ENCODE measurements at regions not wholly inside any gene's neighbourhood (a gene's known extent, or its start where the extent isn't known, plus 50 kb on each side); places are given as distances from the start of the nearest gene placed in this dataset.

- H3K4me1 ChIP-seq = no peaks in the 10 kb centered on the region
- H3K27me3 ChIP-seq = no peaks in the 10 kb centered on the region
- TF ChIP-seq POLR2A (IDR thresholded peaks at IDR 0.05) (no peak), CTCF (IDR thresholded peaks at IDR 0.05) (no peak), POLR2AphosphoS5 (IDR thresholded peaks at IDR 0.05; ENCODE audit: insufficient read depth in 1 of 2, low read depth in 1 of 2) (no peak)
- no peak overlapping the region for H3K27ac ChIP-seq
- H3K9me3 ChIP-seq = no peaks in the 10 kb centered on the region
- DNase-seq (ENCODE audit: extremely low spot score in 2 of 2) = no peak
- no peaks in the 10 kb centered on the region for H3K36me3 ChIP-seq
- H3K4me3 ChIP-seq = no peak overlapping the region
- intact Hi-C loops (cut with DNase I) = no loop called here
These were observed 90.9 kb upstream of the PKP2 start for GRCh38 chr12:32987512-32987911.

GRCh38 chr12:32983968-32984367, 87.4 kb upstream of the PKP2 start:
- TF ChIP-seq CTCF (IDR thresholded peaks at IDR 0.05) = no peak
- no peak for TF ChIP-seq POLR2A (IDR thresholded peaks at IDR 0.05)
- no peak for TF ChIP-seq POLR2AphosphoS5 (IDR thresholded peaks at IDR 0.05; ENCODE audit: insufficient read depth in 1 of 2, low read depth in 1 of 2)
- intact Hi-C loops (cut with DNase I) = no loop called here
- H3K27me3 ChIP-seq = no peaks in the 10 kb centered on the region
- no peaks in the 10 kb centered on the region for H3K9me3 ChIP-seq
- no peaks in the 10 kb centered on the region for H3K36me3 ChIP-seq
- no peak for DNase-seq (ENCODE audit: extremely low spot score in 2 of 2)
- no peak overlapping the region for H3K27ac ChIP-seq
- H3K4me3 ChIP-seq = no peak overlapping the region
- H3K4me1 ChIP-seq = no peaks in the 10 kb centered on the region

- intact Hi-C loops (cut with DNase I) = no loop called here
- H3K4me3 ChIP-seq = no peak overlapping the region
- no peak overlapping the region for H3K27ac ChIP-seq
- TF ChIP-seq POLR2AphosphoS5 (IDR thresholded peaks at IDR 0.05; ENCODE audit: insufficient read depth in 1 of 2, low read depth in 1 of 2) (no peak), POLR2A (IDR thresholded peaks at IDR 0.05) (no peak), CTCF (IDR thresholded peaks at IDR 0.05) (no peak)
- H3K4me1 ChIP-seq = no peaks in the 10 kb centered on the region
- H3K36me3 ChIP-seq = no peaks in the 10 kb centered on the region
- DNase-seq (ENCODE audit: extremely low spot score in 2 of 2) = no peak
- H3K9me3 ChIP-seq = no peaks in the 10 kb centered on the region
- H3K27me3 ChIP-seq = no peaks in the 10 kb centered on the region
These were observed 86.8 kb upstream of the PKP2 start for GRCh38 chr12:32983332-32983731.

GRCh38 chr12:32981139-32981538, 84.6 kb upstream of the PKP2 start:
- Histone ChIP-seq H3K36me3 (no peaks in the 10 kb centered on the region), H3K9me3 (no peaks in the 10 kb centered on the region), H3K27me3 (no peaks in the 10 kb centered on the region), H3K4me3 (no peak overlapping the region), H3K4me1 (no peaks in the 10 kb centered on the region), H3K27ac (no peak overlapping the region)
- intact Hi-C loops (cut with DNase I) = no loop called here
- no peak for DNase-seq (ENCODE audit: extremely low spot score in 2 of 2)
- no peak for TF ChIP-seq POLR2AphosphoS5 (IDR thresholded peaks at IDR 0.05; ENCODE audit: insufficient read depth in 1 of 2, low read depth in 1 of 2)
- TF ChIP-seq POLR2A (IDR thresholded peaks at IDR 0.05) = no peak
- TF ChIP-seq CTCF (IDR thresholded peaks at IDR 0.05) = no peak

GRCh38 chr12:32975122-32975521, 78.5 kb upstream of the PKP2 start:
- H3K36me3 ChIP-seq = no peaks in the 10 kb centered on the region
- H3K4me1 ChIP-seq = no peaks in the 10 kb centered on the region
- H3K27me3 ChIP-seq = no peaks in the 10 kb centered on the region
- TF ChIP-seq POLR2AphosphoS5 (IDR thresholded peaks at IDR 0.05; ENCODE audit: insufficient read depth in 1 of 2, low read depth in 1 of 2) = no peak
- TF ChIP-seq CTCF (IDR thresholded peaks at IDR 0.05) = no peak
- TF ChIP-seq POLR2A (IDR thresholded peaks at IDR 0.05) = no peak
- no peak overlapping the region for H3K27ac ChIP-seq
- intact Hi-C loops (cut with DNase I) = no loop called here
- H3K4me3 ChIP-seq = no peak overlapping the region
- H3K9me3 ChIP-seq = no peaks in the 10 kb centered on the region
- DNase-seq (ENCODE audit: extremely low spot score in 2 of 2) = no peak
